ENCODE measurements at regions not wholly inside any gene's neighbourhood (a gene's known extent, or its start where the extent isn't known, plus 50 kb on each side); places are given as distances from the start of the nearest gene placed in this dataset.

DNA sequence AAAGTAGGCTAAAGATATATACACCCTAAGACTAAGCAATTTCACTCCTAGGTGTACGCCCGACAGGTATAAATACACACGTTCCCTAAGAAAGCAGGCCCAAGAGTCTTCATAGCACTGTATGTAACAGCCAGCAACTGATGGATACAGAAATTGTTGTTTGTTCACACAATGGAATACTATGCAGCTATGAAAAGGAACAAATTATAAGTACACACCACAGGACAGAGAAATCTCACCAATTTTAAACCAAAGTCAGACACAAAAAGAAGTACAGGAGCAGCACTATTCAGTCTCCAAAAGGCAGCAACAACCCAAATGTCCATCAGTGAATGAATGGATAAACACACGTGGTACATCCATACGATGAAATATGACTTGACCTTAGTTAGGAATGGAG lies 106.1 kb downstream of the LITAF start:
- DNase-seq (ENCODE audit: low read depth): no peak
- TF ChIP-seq, protein P1, sequence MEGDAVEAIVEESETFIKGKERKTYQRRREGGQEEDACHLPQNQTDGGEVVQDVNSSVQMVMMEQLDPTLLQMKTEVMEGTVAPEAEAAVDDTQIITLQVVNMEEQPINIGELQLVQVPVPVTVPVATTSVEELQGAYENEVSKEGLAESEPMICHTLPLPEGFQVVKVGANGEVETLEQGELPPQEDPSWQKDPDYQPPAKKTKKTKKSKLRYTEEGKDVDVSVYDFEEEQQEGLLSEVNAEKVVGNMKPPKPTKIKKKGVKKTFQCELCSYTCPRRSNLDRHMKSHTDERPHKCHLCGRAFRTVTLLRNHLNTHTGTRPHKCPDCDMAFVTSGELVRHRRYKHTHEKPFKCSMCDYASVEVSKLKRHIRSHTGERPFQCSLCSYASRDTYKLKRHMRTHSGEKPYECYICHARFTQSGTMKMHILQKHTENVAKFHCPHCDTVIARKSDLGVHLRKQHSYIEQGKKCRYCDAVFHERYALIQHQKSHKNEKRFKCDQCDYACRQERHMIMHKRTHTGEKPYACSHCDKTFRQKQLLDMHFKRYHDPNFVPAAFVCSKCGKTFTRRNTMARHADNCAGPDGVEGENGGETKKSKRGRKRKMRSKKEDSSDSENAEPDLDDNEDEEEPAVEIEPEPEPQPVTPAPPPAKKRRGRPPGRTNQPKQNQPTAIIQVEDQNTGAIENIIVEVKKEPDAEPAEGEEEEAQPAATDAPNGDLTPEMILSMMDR (IDR thresholded peaks at IDR 0.05; ENCODE audit: insufficient read depth, low read depth, low read length, missing control alignments): no peak

DNA sequence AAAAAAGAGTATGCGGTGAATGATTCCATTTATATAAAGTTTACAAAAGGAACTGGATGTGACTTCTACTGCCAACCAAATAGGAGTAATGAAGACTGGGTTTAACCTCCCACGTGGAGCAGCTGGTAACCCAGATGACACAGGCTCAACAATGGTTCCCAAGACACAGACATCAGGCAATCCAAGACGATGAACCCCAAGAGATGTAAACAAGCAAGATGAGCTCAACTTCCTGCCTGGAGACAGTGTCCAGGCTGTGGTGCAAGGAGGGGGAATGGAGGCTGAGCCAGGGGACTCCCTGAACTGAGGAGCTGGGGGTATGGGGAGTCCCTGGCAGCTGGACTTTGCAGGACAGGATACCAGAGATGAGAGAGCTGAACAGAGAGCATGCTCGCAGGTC lies 104.7 kb downstream of the LITAF start:
- DNase-seq (ENCODE audit: low read depth): no peak

More for the DNA sequence above, 106.1 kb downstream of the LITAF start:
- H3K4me3 ChIP-seq (ENCODE audit: low read depth, low read length): no peak overlapping the region

DNA sequence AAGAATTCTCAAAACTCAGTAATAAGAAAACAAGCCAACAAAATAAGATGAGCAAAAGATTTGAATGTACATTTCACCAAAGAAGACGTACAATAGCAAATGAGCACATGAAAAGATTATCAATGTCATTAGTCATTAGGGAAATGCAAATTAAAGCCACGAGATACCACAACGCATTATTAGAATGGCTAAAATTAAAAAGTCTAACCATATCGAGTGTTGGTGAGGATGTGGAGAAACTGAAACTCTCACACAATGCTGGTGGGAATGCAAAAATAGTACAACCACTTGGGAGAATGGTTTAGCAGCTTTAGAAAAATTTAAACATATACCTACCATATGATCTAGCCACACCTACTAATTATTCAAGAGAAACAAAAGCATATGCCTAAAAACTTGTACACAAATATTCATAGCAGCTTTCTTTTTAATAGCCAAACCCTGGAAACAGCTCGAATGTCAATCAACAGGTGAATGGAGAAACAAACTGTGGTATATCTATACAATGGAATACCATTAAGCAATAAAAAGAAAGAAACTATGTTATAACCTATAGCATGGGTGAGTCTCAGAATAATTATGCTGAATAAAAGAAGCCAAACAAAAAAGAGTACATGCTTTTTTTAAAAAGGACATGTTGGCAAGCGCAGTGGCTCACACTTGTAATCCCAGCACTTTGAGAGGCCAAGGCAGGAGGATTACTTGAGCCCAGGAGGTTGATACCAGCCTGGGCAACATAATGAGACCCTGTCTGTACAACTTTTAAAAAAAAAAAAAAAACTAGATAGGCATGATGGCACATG lies 103.6 kb downstream of the LITAF start:
- TF ChIP-seq, protein P1 (IDR thresholded peaks at IDR 0.05; ENCODE audit: insufficient read depth, low read depth, low read length, missing control alignments): no peak
- DNase-seq (ENCODE audit: low read depth): no peak

More for the DNA sequence above, 104.7 kb downstream of the LITAF start:
- TF ChIP-seq, protein P1 (IDR thresholded peaks at IDR 0.05; ENCODE audit: insufficient read depth, low read depth, low read length, missing control alignments): no peak
- H3K4me3 ChIP-seq (ENCODE audit: low read depth, low read length): no peak overlapping the region

DNA sequence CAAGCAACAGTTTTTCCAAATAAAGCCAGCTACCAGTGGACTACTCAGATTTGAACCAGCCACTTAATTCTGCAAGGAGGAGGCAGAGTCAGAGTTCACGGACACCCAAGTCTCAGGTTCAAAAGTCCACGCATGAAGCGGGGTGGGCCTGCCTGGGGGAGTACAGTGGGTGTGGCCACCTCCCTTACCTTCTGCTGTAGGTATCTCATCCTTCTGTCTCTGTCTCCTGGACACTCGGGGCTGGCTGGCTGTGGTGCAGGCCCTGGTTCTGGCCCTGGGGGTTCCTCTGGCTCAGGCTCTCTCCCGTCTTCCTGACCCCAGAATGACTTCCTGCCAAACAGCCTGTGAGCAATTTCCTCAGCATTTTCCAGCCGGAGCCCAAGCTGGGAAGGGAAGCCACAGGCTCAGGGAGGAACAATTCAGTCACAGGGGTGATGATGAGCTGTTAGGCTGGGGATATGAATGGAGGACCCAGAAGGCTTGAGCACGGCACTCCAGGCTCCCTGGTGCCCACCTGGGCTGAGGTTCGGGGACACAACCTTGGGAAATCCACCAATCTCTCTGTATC lies 101.9 kb downstream of the LITAF start:
- TF ChIP-seq, protein P1 (IDR thresholded peaks at IDR 0.05; ENCODE audit: insufficient read depth, low read depth, low read length, missing control alignments): no peak
- DNase-seq (ENCODE audit: low read depth): no peak
- H3K4me3 ChIP-seq (ENCODE audit: low read depth, low read length): no peak overlapping the region

More for the DNA sequence above, 103.6 kb downstream of the LITAF start:
- no peak overlapping the region for H3K4me3 ChIP-seq (ENCODE audit: low read depth, low read length)

DNA sequence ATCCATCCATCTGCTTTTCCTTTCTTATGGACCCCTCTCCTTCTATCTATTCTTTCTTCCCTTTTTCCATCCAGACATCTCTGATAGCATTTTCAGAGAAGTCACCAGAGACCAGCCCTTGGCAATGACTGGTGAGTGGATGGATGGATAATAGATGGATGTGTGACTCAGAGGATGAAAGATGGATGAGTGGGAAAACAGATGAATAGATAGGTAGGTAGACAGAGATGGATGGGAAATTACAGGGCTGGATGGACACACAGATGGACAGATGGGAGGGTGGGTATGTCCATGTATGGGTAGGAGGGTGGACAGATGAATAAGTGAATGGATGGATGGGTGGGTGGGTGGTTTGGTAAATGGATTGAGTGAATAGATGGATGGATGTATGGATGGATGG lies 101.0 kb downstream of the LITAF start:
- DNase-seq (ENCODE audit: low read depth): no peak
- TF ChIP-seq, protein P1 (IDR thresholded peaks at IDR 0.05; ENCODE audit: insufficient read depth, low read depth, low read length, missing control alignments): no peak
- H3K4me3 ChIP-seq (ENCODE audit: low read depth, low read length): no peak overlapping the region

DNA sequence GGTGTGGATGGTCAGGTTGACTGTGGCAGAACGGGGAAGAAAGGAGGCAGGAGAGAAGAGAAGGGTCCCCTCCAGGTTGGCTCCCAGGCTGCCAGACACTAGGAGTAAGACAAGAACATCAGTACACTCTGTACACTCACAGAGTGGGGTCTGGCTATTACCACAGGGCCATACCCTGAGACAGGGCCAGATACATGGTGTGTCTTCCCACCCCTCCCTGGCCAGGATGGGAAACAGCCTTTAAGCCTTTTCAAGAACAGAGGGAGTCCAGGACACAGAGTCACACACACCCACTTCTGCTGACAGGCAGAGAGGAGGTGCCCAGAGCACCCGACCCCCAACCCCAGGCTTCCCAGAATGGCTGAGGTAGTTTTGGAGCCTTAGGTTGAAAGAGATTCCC lies 99.4 kb downstream of the LITAF start:
- TF ChIP-seq, protein P1 (IDR thresholded peaks at IDR 0.05; ENCODE audit: insufficient read depth, low read depth, low read length, missing control alignments): no peak
- DNase-seq (ENCODE audit: low read depth): no peak
- no peak overlapping the region for H3K4me3 ChIP-seq (ENCODE audit: low read depth, low read length)
